ENCODE measurements at regions not wholly inside any gene's neighbourhood (a gene's known extent, or its start where the extent isn't known, plus 50 kb on each side); places are given as distances from the start of the nearest gene placed in this dataset.

DNA sequence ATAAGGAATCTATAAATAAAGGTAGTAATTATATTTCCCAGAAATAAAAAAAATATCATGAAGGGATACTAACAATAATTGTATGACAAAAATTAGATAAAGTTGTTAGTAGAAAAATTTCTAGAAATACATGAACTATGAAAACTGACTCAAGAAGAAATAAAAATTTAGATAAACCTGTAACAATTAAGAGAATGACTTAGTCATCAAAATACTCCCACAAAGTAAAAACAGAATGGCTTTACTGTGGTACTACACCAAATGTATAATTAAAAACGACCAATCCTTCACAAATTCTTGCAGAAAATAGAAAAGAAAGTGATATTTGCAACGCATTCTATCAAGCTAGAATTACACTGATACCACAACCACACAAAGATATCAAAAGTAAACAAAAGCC is 176.2 kb upstream of the ETV3 start:
- TF ChIP-seq POLR2AphosphoS5 (IDR thresholded peaks at IDR 0.05) (no peak), POLR2A (IDR thresholded peaks at IDR 0.05; ENCODE audit: low read depth) (no peak)
- TF ChIP-seq, protein P1, sequence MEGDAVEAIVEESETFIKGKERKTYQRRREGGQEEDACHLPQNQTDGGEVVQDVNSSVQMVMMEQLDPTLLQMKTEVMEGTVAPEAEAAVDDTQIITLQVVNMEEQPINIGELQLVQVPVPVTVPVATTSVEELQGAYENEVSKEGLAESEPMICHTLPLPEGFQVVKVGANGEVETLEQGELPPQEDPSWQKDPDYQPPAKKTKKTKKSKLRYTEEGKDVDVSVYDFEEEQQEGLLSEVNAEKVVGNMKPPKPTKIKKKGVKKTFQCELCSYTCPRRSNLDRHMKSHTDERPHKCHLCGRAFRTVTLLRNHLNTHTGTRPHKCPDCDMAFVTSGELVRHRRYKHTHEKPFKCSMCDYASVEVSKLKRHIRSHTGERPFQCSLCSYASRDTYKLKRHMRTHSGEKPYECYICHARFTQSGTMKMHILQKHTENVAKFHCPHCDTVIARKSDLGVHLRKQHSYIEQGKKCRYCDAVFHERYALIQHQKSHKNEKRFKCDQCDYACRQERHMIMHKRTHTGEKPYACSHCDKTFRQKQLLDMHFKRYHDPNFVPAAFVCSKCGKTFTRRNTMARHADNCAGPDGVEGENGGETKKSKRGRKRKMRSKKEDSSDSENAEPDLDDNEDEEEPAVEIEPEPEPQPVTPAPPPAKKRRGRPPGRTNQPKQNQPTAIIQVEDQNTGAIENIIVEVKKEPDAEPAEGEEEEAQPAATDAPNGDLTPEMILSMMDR (IDR thresholded peaks at IDR 0.05): no peak
